ENCODE measurements at regions not wholly inside any gene's neighbourhood (a gene's known extent, or its start where the extent isn't known, plus 50 kb on each side); places are given as distances from the start of the nearest gene placed in this dataset.

DNA sequence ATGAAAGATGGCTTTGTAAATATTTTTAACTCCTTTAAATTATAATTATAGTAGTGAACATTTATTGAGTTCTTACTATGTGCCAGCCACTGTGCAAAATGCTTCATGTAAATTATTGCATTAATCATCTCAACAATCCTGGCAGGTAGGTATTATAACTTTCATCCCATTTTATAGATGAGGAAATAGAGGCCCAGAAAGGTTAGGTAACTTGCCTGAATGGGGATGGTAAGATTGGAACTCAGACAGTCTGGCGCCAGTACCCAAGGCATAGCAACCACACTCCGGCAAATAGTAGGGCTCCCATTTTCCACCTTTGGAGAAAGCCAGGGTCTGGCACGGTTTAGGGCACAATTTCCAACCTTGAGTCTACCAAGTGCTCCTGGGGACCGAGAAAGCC lies 129.8 kb downstream of the VEGFA start:
- DNase-seq (ENCODE audit: low spot score), result no peak
- in situ Hi-C loops (cut with MboI; ENCODE audit: low pct_unique_long_range_greater_than_20kb, low sequenced_read_pairs, unreplicated experiment), result no loop called here
- TF ChIP-seq, protein P1, sequence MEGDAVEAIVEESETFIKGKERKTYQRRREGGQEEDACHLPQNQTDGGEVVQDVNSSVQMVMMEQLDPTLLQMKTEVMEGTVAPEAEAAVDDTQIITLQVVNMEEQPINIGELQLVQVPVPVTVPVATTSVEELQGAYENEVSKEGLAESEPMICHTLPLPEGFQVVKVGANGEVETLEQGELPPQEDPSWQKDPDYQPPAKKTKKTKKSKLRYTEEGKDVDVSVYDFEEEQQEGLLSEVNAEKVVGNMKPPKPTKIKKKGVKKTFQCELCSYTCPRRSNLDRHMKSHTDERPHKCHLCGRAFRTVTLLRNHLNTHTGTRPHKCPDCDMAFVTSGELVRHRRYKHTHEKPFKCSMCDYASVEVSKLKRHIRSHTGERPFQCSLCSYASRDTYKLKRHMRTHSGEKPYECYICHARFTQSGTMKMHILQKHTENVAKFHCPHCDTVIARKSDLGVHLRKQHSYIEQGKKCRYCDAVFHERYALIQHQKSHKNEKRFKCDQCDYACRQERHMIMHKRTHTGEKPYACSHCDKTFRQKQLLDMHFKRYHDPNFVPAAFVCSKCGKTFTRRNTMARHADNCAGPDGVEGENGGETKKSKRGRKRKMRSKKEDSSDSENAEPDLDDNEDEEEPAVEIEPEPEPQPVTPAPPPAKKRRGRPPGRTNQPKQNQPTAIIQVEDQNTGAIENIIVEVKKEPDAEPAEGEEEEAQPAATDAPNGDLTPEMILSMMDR (IDR thresholded peaks at IDR 0.05; ENCODE audit: extremely low read depth, insufficient read depth, missing control alignments), result no peak

DNA sequence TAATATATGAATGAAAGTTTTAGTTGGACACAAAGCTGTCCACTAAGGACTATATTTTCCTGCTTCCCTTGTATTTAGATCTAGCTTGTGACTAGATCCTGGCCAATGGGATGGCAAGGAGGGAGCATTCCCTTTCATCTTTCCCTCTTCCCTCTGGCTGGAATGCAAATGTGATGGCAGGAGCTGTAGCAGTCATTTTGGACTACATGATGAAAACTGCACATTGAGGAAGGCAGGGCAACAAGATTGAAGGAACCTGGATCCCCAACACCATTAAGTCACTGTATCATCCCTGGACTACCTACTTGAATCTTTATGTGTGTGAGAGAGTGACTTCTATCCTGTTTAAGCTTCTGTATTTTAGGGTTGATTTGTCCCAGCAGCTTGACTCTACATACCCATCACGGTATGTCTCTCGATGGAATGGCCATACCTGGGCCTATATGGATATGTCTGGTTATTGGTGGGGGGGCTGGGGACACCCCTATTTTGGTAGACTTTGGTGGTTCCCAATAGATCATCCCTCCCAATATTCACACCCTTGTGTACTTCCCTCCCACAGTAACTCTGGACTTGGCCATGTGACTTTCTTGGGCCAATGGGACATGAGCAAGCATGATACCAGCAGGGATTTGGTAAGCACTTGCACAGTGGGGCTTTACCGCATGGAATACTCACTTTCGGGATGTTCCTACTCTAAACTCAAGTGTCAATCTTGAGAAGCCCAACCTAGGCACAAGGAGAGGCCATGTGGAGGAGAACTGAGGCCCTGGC lies 128.5 kb downstream of the VEGFA start:
- TF ChIP-seq, protein P1 (IDR thresholded peaks at IDR 0.05; ENCODE audit: extremely low read depth, insufficient read depth, missing control alignments), result no peak
- no peak for DNase-seq (ENCODE audit: low spot score)
- in situ Hi-C loops (cut with MboI; ENCODE audit: low pct_unique_long_range_greater_than_20kb, low sequenced_read_pairs, unreplicated experiment), result no loop called here

DNA sequence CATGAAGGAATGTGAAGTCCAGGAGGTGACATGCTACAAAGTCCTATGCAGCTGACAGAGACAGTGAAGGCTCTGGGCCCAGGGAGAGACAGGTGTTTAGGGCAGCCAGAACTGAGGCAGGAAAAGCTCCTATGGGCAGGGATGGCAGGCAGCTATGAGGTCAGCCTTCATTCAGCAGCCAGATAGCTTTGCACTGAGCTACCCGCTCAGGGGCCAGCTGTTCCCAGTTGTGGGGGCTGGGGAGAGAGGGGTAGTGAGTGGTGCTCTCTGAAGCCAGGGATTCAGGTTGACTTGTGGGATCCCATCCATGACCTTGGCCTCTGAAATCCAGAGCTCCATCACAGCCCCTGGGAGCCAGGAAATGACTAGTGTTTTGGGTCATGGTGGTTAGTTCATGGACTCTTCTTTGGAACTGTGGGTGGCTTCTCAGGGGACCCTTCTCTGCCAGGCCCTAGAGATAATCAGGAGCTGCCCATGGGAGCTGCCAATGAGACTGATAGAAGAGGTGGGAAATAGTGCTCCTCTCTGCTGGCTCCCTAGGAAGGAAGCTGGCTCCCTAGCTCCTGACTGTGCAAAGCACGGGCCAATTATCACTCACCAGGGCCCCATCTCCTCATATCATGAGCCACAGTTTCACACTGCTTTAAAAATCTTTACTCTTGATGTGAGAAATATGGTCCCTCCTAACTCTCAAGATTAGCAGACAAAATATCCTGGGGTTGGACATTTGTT lies 127.7 kb downstream of the VEGFA start:
- in situ Hi-C loops (cut with MboI; ENCODE audit: low pct_unique_long_range_greater_than_20kb, low sequenced_read_pairs, unreplicated experiment), result no loop called here
- TF ChIP-seq, protein P1 (IDR thresholded peaks at IDR 0.05; ENCODE audit: extremely low read depth, insufficient read depth, missing control alignments), result no peak
- DNase-seq (ENCODE audit: low spot score), result no peak

DNA sequence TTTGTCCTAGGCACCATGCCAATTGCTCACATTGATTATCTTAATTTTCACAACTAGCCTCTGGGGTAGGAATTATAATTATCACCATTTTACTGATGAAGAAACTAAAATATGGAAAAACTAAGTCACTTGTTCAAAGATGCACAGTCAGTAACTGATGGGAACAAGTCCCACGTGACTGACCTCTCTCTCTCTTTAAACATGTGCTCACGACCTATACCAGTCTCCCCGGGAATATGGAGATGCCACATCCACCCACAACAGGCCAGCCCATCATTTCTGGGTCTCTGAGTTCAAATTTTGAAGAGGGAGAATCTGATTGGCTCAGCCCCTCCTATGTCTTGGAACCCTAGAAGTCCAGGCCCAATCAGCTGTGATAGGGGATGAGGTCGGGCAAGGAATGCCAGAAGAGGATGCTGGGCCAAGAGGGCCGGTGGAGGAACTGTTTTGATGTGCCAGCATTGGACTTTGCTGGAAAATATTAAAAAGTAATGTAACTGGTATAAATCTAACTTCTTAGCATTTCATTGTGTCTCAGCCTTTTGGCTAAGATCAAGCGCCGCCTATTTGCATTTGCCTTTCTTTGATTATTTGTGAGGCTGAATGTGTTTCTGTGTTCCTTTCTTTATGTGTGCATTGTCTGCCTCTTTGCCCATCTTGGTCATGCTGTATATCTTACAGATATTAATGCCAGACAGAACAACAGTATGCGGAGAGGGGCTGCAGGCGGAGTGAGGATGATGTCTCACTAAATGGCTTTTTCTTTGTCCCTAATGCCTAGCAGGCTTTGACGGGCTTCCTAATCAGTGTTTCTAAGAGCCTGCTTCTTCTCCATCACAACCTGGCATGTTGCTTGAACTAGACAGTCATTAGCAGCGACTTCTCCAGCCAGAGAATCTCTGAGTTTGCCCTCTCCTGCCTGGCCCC lies 126.6 kb downstream of the VEGFA start:
- in situ Hi-C loops (cut with MboI; ENCODE audit: low pct_unique_long_range_greater_than_20kb, low sequenced_read_pairs, unreplicated experiment), result no loop called here
- TF ChIP-seq, protein P1 (IDR thresholded peaks at IDR 0.05; ENCODE audit: extremely low read depth, insufficient read depth, missing control alignments), result no peak
- no peak for DNase-seq (ENCODE audit: low spot score)

DNA sequence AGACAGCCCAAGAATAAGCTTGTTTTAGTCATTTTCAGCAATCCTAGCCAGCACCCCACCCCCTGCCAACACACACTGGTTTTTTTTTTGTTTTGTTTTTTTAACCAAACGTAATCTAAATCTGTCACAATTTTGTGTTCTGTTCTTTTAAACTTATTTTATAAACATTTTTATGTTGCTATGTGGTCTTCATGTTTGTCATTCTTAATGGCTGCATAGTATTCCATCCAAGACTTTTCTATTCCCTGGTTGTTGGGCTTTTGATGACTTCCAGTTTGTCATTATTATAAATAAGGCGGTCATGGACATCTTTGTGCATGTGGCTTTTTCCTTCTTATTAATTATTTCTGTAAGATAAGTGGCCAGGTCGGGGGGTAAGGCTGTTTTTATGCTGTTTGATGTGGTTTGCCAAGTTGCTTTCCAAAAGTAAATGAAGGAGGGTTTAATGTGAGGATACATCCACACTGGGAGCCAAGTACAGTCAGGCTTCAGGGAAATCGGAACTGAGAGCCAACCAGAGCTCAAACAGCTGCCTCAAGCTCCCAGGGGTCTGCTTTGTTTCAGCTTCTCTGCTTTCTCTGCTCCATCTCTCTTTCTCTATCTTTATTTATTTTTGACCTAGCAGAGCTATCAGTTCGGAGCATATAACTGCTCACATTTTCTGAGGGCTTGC lies 125.8 kb downstream of the VEGFA start:
- TF ChIP-seq, protein P1 (IDR thresholded peaks at IDR 0.05; ENCODE audit: extremely low read depth, insufficient read depth, missing control alignments), result no peak
- in situ Hi-C loops (cut with MboI; ENCODE audit: low pct_unique_long_range_greater_than_20kb, low sequenced_read_pairs, unreplicated experiment), result no loop called here
- DNase-seq (ENCODE audit: low spot score), result no peak

DNA sequence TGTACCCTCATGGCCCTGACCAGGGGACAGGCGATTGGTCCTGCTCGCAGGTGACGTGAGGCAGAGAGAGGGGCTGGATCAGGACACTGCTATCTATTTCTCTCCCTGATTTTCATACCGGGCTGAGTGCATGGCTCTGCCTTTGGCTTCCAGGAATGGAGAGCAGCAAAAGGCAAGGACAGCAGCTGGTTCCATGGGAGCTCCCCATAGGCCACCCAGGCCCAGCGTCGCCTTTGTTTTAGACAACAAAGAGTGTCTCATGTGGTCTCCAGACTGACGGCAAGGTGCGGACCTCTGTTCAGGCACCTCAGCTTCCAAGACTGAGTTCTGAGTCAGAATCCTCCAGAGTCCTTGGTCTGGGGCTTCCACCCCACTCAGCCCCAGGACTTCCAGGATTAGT lies 123.1 kb downstream of the VEGFA start:
- TF ChIP-seq, protein P1 (IDR thresholded peaks at IDR 0.05; ENCODE audit: extremely low read depth, insufficient read depth, missing control alignments), result no peak
- no peak for DNase-seq (ENCODE audit: low spot score)
- in situ Hi-C loops (cut with MboI; ENCODE audit: low pct_unique_long_range_greater_than_20kb, low sequenced_read_pairs, unreplicated experiment), result no loop called here

Measured in GM13977 (cell line).